ENCODE measurements at regions not wholly inside any gene's neighbourhood (a gene's known extent, or its start where the extent isn't known, plus 50 kb on each side); places are given as distances from the start of the nearest gene placed in this dataset.

DNA sequence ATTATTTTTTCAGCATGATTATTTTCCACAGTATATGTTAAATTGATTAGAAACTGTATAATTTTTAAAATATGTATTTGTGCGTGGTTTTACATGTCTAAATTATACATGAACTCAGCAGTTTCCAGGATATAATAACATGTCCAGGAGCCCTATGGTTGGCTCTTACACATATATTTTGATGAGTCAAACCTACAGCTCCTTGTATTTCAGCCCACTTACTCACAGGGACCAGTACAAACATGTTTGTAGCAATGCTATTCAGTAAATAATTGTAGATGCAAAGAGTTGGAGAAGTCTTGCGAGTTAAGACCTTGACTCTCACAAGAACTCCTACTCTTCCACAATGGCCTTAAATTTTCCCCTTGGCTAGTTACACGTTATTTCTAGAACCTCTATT lies 107.2 kb upstream of the SASH1 start:
- peaks cover 6% of the 10 kb centered on the region for H3K27me3 Mint-ChIP-seq
- H3K4me3 Mint-ChIP-seq, result no peak overlapping the region
- no peaks in the 10 kb centered on the region for H3K36me3 Mint-ChIP-seq
- no peak overlapping the region for H3K27ac Mint-ChIP-seq
- no peaks in the 10 kb centered on the region for H3K4me1 Mint-ChIP-seq
- H3K9me3 Mint-ChIP-seq, result peaks cover 0 to 2% (median 1%) of the 10 kb centered on the region in 3 donors

DNA sequence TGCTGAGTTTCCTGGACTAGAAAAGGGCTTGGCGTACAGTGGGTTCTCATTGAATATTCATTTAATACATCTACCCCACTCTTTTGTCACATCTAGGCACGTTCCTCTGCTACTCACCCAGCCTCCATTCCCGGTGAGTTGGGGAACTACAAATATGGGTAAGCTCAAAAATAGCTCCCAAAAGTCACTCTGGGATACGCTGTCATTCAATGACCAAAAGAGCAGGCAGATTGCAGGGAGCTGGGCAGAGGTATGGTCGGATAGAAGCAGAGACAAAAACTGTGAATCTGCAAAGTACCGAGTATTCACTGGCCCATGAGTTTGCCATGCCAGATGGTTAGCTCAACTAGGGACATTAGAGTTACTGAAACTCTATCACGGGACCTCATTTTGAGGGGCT lies 103.9 kb upstream of the SASH1 start:
- Mint-ChIP-seq H3K36me3 (no peaks in the 10 kb centered on the region), H3K9me3 (peaks cover 0 to 1% (median 0%) of the 10 kb centered on the region in 3 donors), H3K27ac (no peak overlapping the region), H3K4me1 (no peaks in the 10 kb centered on the region), H3K27me3 (peaks cover 7% of the 10 kb centered on the region), H3K4me3 (no peak overlapping the region)

DNA sequence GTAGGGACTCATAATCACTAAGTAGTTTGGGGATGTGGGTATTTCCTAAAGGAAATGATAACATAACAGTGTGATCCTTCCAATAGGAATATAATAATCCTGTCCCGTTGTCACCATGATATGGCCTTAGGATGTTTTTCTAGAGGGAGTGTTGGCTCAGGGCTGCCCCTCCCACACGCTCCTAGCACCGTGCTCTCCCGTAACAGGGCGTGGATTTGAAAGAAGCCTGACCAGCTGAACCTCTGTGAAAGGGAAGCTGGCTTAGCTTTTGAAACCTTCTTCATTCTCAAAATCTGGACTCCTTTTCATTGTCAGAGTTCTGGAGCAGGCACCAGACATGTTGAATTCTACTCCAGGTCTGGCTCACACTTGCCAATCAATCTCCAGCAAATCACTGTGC lies 103.4 kb upstream of the SASH1 start:
- peaks cover 7% of the 10 kb centered on the region for H3K27me3 Mint-ChIP-seq
- no peaks in the 10 kb centered on the region for H3K36me3 Mint-ChIP-seq
- peaks cover 0 to 1% (median 0%) of the 10 kb centered on the region in 3 donors for H3K9me3 Mint-ChIP-seq
- H3K4me1 Mint-ChIP-seq, result no peaks in the 10 kb centered on the region
- no peak overlapping the region for H3K4me3 Mint-ChIP-seq
- H3K27ac Mint-ChIP-seq, result no peak overlapping the region

DNA sequence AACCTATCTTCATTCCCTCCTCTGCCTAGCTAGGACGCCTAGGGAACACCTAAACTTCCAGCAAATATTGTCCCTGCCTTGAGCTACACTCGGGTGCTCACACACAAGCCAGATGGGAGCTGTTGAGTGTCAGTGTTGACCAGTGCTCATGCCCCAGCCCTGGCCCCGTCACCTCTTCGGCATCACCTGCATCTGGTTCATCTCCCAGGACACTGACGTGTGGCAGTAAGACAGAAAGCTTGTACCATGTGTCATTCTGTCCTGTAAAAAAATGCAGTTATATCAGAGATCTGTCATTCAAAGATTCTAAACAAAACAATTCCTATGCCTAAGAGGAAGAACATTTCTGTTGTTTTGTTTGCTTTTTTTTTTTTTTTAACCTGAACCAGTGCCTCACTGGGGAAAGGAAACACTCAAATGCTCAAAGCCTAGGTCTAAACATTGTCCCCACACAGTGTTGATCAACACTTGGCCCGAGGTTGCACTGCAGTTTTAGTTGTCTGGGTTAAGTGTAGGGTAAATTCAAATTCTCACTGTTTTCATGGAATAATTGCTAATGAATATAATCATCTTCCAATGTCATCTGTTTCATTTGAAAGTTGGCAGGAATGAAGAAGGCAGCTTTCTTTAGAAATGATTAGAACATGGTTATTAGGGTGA lies 102.7 kb upstream of the SASH1 start:
- Mint-ChIP-seq H3K9me3 (peaks cover 0 to 1% (median 0%) of the 10 kb centered on the region in 3 donors), H3K4me1 (no peaks in the 10 kb centered on the region), H3K27me3 (peaks cover 7% of the 10 kb centered on the region), H3K27ac (peak overlapping the region in 1 of 3 donors; percentile 32), H3K36me3 (no peaks in the 10 kb centered on the region), H3K4me3 (no peak overlapping the region)

DNA sequence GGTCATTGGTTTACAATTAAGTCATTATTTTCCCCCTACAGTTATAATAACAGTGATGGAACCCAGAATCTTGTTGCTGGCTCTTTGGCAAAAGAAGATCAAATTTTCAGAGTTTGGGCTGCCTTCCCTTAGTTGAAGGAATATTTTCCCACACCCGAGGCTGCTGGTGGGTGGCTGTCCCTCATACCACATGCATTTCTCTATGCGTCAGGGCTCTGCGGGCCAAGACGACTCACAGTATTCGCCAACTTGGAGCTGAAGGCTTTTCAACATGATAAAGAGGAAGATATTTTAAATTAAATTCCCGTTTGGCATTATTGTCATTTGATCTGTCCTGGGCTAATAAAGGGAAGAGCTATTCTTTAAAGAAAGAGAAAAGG lies 102.2 kb upstream of the SASH1 start:
- peaks cover 0 to 1% (median 0%) of the 10 kb centered on the region in 3 donors for H3K9me3 Mint-ChIP-seq
- H3K27ac Mint-ChIP-seq, result peak overlapping the region in 1 of 3 donors; percentile 32
- no peaks in the 10 kb centered on the region for H3K4me1 Mint-ChIP-seq
- peaks cover 7% of the 10 kb centered on the region for H3K27me3 Mint-ChIP-seq
- no peak overlapping the region for H3K4me3 Mint-ChIP-seq
- H3K36me3 Mint-ChIP-seq, result no peaks in the 10 kb centered on the region

DNA sequence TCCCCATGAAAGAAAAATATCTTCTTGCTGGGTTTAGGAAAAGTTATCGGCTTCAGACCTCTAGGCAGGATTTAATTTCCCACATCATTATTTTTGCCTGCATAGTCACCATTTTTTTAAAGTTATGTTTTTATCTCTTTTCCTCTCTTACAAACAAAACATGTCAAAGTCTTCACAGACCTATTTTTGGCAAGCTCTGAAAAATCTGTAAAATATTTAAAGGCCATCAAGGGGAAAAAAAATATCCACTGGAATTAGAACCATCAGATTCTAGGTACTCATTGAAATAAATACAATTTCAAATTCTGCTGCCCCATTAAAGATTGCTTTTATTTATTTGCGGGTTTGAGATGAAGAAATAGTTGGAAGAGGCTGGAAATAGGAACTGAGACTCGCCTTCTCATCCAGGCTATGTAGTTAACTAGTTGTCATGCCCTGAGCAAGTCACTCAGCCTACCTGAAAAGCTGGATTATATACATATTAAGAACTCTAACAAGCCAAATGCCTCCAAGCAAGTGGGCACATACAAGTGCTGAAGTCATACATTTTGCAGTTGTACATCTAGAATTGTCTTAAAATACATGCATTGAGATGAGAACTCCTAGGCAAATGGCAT lies 101.7 kb upstream of the SASH1 start:
- peaks cover 7% of the 10 kb centered on the region for H3K27me3 Mint-ChIP-seq
- no peaks in the 10 kb centered on the region for H3K36me3 Mint-ChIP-seq
- no peak overlapping the region for H3K27ac Mint-ChIP-seq
- no peaks in the 10 kb centered on the region for H3K4me1 Mint-ChIP-seq
- no peak overlapping the region for H3K4me3 Mint-ChIP-seq
- H3K9me3 Mint-ChIP-seq, result peaks cover 0 to 1% (median 0%) of the 10 kb centered on the region in 3 donors

DNA sequence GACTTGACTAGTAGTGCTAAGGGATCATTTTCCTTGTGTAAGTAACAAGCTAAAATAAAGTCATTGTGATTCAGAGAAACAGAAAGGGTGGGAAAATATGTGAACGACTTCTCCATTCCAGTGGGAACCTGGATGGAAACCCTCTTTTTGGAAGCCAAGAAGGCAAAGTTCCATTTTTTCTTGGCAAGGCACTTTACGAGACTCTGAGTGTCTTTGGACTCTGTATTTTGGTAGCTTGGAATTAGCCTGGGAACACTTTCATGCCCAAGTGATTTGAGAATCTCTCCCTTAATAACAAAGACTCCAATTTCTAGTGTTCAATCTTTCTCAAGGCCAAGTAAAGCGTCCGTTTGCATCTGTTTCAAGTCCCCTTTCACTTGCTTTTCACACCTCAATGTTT lies 100.5 kb upstream of the SASH1 start:
- no peak overlapping the region for H3K27ac Mint-ChIP-seq

DNA sequence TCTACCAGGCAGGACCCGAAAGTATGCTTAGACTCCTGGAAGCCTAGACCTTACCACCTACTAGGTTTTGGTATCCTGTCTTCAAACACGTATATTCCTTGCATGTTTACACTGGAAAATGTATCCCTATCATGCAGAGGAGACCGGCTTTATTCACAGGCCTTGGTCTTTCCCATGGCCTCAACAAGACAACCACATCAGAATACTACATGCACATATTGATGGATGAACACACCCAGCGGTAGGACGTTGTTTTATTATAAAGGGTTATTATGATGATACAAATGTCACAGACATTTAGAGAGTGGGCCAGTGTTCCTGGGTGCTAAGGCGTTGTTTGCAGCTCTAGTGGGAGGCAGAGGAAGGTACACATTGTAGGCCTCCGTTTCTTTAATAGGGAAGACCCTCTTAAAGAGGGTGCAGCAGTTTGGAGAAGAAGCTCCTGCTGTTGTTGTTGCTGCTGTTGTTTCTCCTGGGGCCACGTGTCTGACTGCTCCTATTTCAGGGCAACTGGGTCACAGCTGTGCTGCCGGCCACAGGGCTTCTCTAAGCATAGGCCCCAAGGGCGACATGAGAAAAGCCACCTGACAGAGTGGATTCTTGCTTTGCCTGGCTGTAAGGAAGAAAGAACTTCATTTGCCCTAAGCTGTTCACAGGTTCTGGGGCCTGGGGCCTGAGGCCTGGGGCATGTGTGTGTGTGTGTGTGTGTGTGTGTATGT lies 98.3 kb upstream of the SASH1 start:
- H3K9me3 Mint-ChIP-seq, result no peaks in the 10 kb centered on the region
- H3K4me3 Mint-ChIP-seq, result no peak overlapping the region
- H3K27ac Mint-ChIP-seq, result peak overlapping the region in 1 of 3 donors; percentile 40
- H3K27me3 Mint-ChIP-seq, result peaks cover 3% of the 10 kb centered on the region
- H3K4me1 Mint-ChIP-seq, result no peaks in the 10 kb centered on the region
- H3K36me3 Mint-ChIP-seq, result no peaks in the 10 kb centered on the region

More for the DNA sequence above, 100.5 kb upstream of the SASH1 start:
- Mint-ChIP-seq H3K4me1 (no peaks in the 10 kb centered on the region), H3K9me3 (peaks cover 0 to 1% (median 0%) of the 10 kb centered on the region in 3 donors), H3K4me3 (no peak overlapping the region), H3K27me3 (peaks cover 7% of the 10 kb centered on the region), H3K36me3 (no peaks in the 10 kb centered on the region)

DNA sequence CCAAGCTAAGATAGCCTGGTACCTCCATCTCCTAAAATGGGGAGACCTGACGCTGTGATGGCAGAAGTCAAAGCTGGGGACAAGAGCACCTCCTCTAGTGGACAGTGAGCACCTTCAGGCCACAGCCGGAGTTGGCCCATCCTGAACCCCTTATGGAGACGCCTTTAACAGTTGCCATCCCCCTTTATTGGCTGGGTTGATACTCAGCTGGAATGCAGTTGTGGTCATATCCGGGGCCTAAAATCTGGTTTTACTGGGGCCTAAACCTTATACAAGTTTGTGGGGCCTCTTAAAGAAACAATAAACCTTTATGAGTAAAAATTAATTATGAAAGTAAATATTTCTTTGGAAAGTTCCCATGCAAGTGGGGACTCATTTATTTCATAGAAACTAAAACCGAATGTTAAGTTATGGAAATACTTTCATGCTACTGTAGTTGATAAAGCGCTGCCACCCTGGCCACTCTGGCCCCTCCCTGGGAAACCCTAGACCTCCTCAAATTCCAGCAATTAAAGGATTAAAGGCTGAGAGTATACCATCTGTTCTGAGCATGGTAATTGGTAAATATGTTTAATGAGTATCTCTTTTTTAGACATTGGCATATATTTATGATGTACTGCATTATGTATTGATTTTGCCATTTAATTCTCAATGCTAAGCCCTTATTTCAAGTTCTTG lies 95.1 kb upstream of the SASH1 start:
- H3K36me3 Mint-ChIP-seq, result no peaks in the 10 kb centered on the region
- no peaks in the 10 kb centered on the region for H3K4me1 Mint-ChIP-seq
- no peak overlapping the region for H3K27ac Mint-ChIP-seq
- no peak overlapping the region for H3K4me3 Mint-ChIP-seq
- H3K9me3 Mint-ChIP-seq, result no peaks in the 10 kb centered on the region
- no peaks in the 10 kb centered on the region for H3K27me3 Mint-ChIP-seq

DNA sequence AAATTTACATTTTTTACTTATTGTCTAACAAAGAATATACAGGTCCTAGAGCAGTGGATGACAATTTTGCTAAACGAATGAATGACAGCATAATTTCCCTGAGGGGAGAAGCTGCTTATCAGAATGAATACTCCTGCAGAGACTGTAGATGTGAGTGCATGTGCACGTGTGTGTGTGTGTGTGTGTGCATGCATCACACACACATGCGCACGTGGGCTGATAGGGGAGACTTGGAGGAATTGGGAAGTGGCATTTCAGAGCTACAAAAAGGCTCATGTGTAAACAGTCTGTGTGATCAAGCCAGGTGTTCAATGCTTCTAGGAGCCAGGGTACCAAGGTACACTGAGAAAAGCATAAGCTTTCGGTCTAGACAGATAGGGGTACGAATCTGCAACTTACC lies 93.5 kb upstream of the SASH1 start:
- no peak overlapping the region for H3K4me3 Mint-ChIP-seq
- no peaks in the 10 kb centered on the region for H3K27me3 Mint-ChIP-seq

DNA sequence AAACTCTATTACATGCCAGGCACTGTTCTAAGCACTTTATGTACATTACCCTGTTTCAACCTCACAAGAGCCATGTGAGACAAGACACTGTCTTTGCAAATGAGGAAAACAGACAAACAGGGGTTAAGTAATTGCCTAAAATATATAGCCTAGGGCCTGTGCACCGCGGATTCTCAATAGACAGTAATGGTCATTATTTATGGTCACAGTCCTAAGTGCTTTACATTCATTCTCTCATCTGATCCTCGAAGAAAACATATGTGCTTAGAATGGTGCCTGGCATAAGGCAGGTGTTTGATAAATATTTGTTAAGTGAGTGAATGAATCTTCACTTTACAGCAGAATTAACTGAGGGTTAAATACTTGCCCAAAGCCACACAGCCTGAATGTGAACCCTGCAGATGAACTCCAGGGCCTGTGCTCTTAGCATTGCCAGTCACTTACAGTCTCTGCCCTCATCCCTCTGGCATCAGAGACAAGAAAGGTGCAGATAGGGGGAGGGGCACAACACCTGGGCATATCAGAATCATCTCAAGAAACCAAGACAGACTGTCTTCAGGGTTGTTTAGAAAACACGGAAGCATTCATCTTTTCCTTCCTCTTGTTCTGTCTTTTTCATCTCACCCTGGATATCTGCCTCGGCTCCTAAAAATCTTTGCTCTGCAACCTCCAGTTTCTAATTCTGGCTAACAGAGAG lies 92.8 kb upstream of the SASH1 start:
- Mint-ChIP-seq H3K36me3 (no peaks in the 10 kb centered on the region), H3K27me3 (no peaks in the 10 kb centered on the region)

More for the DNA sequence above, 93.5 kb upstream of the SASH1 start:
- Mint-ChIP-seq H3K9me3 (no peaks in the 10 kb centered on the region), H3K27ac (no peak overlapping the region), H3K4me1 (no peaks in the 10 kb centered on the region), H3K36me3 (no peaks in the 10 kb centered on the region)

DNA sequence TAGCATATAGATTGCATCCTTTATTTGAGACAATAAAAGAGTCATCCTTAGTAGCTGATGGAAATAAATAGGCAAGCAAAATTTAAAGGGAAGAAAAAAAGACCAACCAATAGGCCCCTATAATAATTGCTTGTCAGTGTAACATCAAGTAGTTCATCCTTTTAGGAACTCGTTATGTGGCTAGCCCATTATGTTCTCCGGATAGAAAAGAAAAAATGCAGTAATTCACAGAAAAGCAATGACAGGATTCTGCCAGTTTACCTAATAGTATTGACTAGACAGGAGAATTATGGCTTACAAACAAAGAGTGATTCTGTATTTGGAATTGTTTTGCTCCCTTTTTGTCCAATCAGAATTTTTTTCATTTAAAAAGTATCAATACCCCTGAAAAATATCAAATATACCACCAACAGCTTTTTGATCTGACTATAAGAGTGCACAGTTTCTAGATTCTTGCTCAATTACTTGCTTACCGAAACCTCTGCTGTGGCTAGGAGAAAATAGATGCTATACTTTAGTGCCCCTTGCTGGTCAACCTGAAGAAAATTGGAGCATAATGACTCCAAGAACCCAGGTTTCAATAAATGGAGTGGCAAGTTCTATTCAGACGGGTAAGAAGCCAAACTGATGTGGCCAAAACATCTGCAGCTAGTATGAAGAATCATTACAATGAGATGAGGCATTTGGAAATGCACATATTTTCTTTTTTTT lies 91.5 kb upstream of the SASH1 start:
- Mint-ChIP-seq H3K4me3 (no peak overlapping the region), H3K4me1 (no peaks in the 10 kb centered on the region), H3K27ac (no peak overlapping the region), H3K27me3 (no peaks in the 10 kb centered on the region), H3K9me3 (peaks cover 0 to 2% (median 0%) of the 10 kb centered on the region in 3 donors), H3K36me3 (no peaks in the 10 kb centered on the region)

More for the DNA sequence above, 92.8 kb upstream of the SASH1 start:
- Mint-ChIP-seq H3K27ac (no peak overlapping the region), H3K9me3 (no peaks in the 10 kb centered on the region), H3K4me3 (no peak overlapping the region), H3K4me1 (no peaks in the 10 kb centered on the region)

DNA sequence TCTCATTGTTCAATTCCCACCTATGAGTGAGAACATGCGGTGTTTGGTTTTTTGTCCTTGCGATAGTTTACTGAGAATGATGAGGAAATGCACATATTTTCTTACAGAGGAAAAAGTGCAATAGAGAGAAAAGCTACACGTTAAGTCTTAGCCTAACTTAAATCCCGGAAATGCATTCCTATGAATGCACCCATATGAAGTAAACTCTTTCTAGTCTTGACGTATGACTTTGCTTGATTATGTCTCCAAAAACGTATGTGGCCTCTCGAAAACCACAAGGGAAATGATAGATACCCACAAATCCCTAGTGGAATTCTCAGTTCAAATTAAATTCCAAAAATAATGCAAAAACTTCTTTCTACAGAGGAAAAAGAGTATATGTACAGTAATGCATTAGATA lies 90.7 kb upstream of the SASH1 start:
- Mint-ChIP-seq H3K27me3 (no peaks in the 10 kb centered on the region), H3K9me3 (peaks cover 0 to 2% (median 0%) of the 10 kb centered on the region in 3 donors), H3K27ac (no peak overlapping the region), H3K4me1 (no peaks in the 10 kb centered on the region), H3K36me3 (no peaks in the 10 kb centered on the region), H3K4me3 (no peak overlapping the region)

DNA sequence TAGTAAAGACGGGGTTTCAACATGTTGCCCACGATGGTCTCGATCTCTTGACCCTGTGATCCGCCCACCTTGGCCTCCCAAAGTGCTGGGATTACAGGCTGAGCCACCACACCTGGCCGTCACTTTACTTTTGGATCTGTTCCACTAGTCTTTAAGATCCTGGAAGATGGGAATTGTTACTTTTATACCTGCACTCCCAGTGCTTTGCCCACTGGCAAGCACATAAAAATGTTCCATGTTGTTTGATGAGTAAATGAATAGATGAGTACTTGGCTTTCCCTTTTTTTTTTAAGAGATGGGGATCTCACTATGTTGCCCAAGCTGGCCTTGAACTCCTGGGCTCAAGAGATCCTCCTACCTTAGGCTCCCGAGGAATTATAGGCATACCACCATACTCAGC lies 84.8 kb upstream of the SASH1 start:
- Mint-ChIP-seq H3K36me3 (no peaks in the 10 kb centered on the region), H3K4me1 (no peaks in the 10 kb centered on the region), H3K4me3 (no peak overlapping the region), H3K27ac (no peak overlapping the region), H3K9me3 (peaks cover 0 to 2% (median 1%) of the 10 kb centered on the region in 3 donors), H3K27me3 (peaks cover 4% of the 10 kb centered on the region)
